ENCODE measurements at regions not wholly inside any gene's neighbourhood (a gene's known extent, or its start where the extent isn't known, plus 50 kb on each side); places are given as distances from the start of the nearest gene placed in this dataset.
"Not testable (repeated sequence)": the region's sequence is repeated elsewhere in the genome, so short reads cannot be mapped to it uniquely, and the experiment has no call there.

- no peaks in the 10 kb centered on the region for H3K27me3 ChIP-seq
- no peaks in the 10 kb centered on the region for H3K9me3 ChIP-seq
- H3K27ac ChIP-seq: no peak overlapping the region
- no peak for TF ChIP-seq CTCF (IDR thresholded peaks at IDR 0.05)
- H3K4me3 ChIP-seq: no peak overlapping the region
- no peaks in the 10 kb centered on the region for H3K36me3 ChIP-seq
- DNase-seq (ENCODE audit: low spot score): no peak
- no peaks in the 10 kb centered on the region for H3K4me1 ChIP-seq
These were observed 138.0 kb upstream of the USP9X start for GRCh38 chrX:40947276-40947675.

- Histone ChIP-seq H3K4me1 (no peaks in the 10 kb centered on the region), H3K36me3 (no peaks in the 10 kb centered on the region), H3K27ac (no peak overlapping the region), H3K9me3 (no peaks in the 10 kb centered on the region), H3K4me3 (no peak overlapping the region), H3K27me3 (no peaks in the 10 kb centered on the region)
- TF ChIP-seq CTCF (IDR thresholded peaks at IDR 0.05): no peak
- DNase-seq (ENCODE audit: low spot score): no peak
These were observed 136.2 kb upstream of the USP9X start for GRCh38 chrX:40949071-40949470.

- DNase-seq (ENCODE audit: low spot score): no peak
- Histone ChIP-seq H3K4me3 (no peak overlapping the region), H3K27me3 (no peaks in the 10 kb centered on the region), H3K27ac (no peak overlapping the region), H3K9me3 (no peaks in the 10 kb centered on the region), H3K36me3 (no peaks in the 10 kb centered on the region), H3K4me1 (no peaks in the 10 kb centered on the region)
- TF ChIP-seq CTCF (IDR thresholded peaks at IDR 0.05): no peak
These were observed 134.7 kb upstream of the USP9X start for GRCh38 chrX:40950546-40950945.

GRCh38 chrX:40951407-40951806 is 133.8 kb upstream of the USP9X start:
- H3K4me1 ChIP-seq; H3K36me3 ChIP-seq; H3K9me3 ChIP-seq; H3K27ac ChIP-seq; H3K27me3 ChIP-seq; H3K4me3 ChIP-seq; DNase-seq (ENCODE audit: low spot score): not testable (repeated sequence)

- no peak for TF ChIP-seq CTCF (IDR thresholded peaks at IDR 0.05)
- H3K27me3 ChIP-seq: no peaks in the 10 kb centered on the region
- no peaks in the 10 kb centered on the region for H3K4me1 ChIP-seq
- H3K9me3 ChIP-seq: no peaks in the 10 kb centered on the region
- H3K4me3 ChIP-seq: no peak overlapping the region
- no peak for DNase-seq (ENCODE audit: low spot score)
- no peaks in the 10 kb centered on the region for H3K36me3 ChIP-seq
- no peak overlapping the region for H3K27ac ChIP-seq
These were observed 132.4 kb upstream of the USP9X start for GRCh38 chrX:40952855-40953254.

GRCh38 chrX:40953369-40953768 is 131.9 kb upstream of the USP9X start:
- Histone ChIP-seq H3K4me3 (no peak overlapping the region), H3K36me3 (no peaks in the 10 kb centered on the region), H3K27me3 (no peaks in the 10 kb centered on the region), H3K9me3 (no peaks in the 10 kb centered on the region), H3K4me1 (no peaks in the 10 kb centered on the region), H3K27ac (no peak overlapping the region)
- no peak for DNase-seq (ENCODE audit: low spot score)
- TF ChIP-seq CTCF (IDR thresholded peaks at IDR 0.05): no peak
